Fibroblast of peridontal ligament (primary cell): ENCODE measurements at regions not wholly inside any gene's neighbourhood (a gene's known extent, or its start where the extent isn't known, plus 50 kb on each side); places are given as distances from the start of the nearest gene placed in this dataset.

ENCODE experiments used
- DNase-seq: peaks from one replicate; pipeline ENCODE4 v3.0.0-alpha.2; 2010; ENCODE audit errors: extremely low read depth

GRCh38 chr6:92166666-92167065 is 1252.7 kb downstream of the EPHA7 start:
- no peak for DNase-seq

- DNase-seq = no peak
Measured at GRCh38 chr6:92161953-92162352, 1257.4 kb downstream of the EPHA7 start.

- no peak for DNase-seq
Measured at GRCh38 chr6:92160226-92160625, 1259.1 kb downstream of the EPHA7 start.

GRCh38 chr6:92159046-92159445 is 1260.3 kb downstream of the EPHA7 start:
- no peak for DNase-seq

- no peak for DNase-seq
Measured at GRCh38 chr6:92150553-92150952, 1268.8 kb downstream of the EPHA7 start.

GRCh38 chr6:92147246-92147645 is 1272.1 kb downstream of the EPHA7 start:
- DNase-seq = no peak

- DNase-seq = no peak
Measured at GRCh38 chr6:92139601-92140000, 1279.8 kb downstream of the EPHA7 start.

- no peak for DNase-seq
Measured at GRCh38 chr6:92132957-92133356, 1286.4 kb downstream of the EPHA7 start.

GRCh38 chr6:92132457-92132856 is 1286.9 kb downstream of the EPHA7 start:
- DNase-seq = no peak

GRCh38 chr6:92130944-92131343 is 1288.4 kb downstream of the EPHA7 start:
- DNase-seq = no peak

- DNase-seq = no peak
Measured at GRCh38 chr6:92126983-92127382, 1292.4 kb downstream of the EPHA7 start.

GRCh38 chr6:92126088-92126487 is 1293.3 kb downstream of the EPHA7 start:
- DNase-seq = no peak

GRCh38 chr6:92125681-92126080 is 1293.7 kb downstream of the EPHA7 start:
- DNase-seq = no peak

GRCh38 chr6:92124200-92124651 is 1295.1 kb downstream of the EPHA7 start:
- DNase-seq = no peak

- DNase-seq = no peak
Measured at GRCh38 chr6:92122746-92123145, 1296.6 kb downstream of the EPHA7 start.

- DNase-seq = no peak
Measured at GRCh38 chr6:92121228-92121627, 1298.1 kb downstream of the EPHA7 start.

GRCh38 chr6:92117800-92118199 is 1301.6 kb downstream of the EPHA7 start:
- no peak for DNase-seq

- no peak for DNase-seq
Measured at GRCh38 chr6:92114797-92115196, 1304.6 kb downstream of the EPHA7 start.

- DNase-seq = no peak
Measured at GRCh38 chr6:92114091-92114675, 1305.2 kb downstream of the EPHA7 start.

GRCh38 chr6:92111386-92111785 is 1308.0 kb downstream of the EPHA7 start:
- no peak for DNase-seq

- no peak for DNase-seq
Measured at GRCh38 chr6:92110403-92110802, 1309.0 kb downstream of the EPHA7 start.

- DNase-seq = no peak
Measured at GRCh38 chr6:92109956-92110355, 1309.4 kb downstream of the EPHA7 start.

- no peak for DNase-seq
Measured at GRCh38 chr6:92109256-92109655, 1310.1 kb downstream of the EPHA7 start.

GRCh38 chr6:92086750-92087149 is 1332.6 kb downstream of the EPHA7 start:
- no peak for DNase-seq
